Tibial nerve (tissue), 4 donors: ENCODE measurements at regions not wholly inside any gene's neighbourhood (a gene's known extent, or its start where the extent isn't known, plus 50 kb on each side); places are given as distances from the start of the nearest gene placed in this dataset.

Source experiments
- CTCF ChIP-seq, 5 experiments: fragments of 200-600 bp in 3 of 5; fragments of 450-650 bp in 2 of 5; sonication (generic) in 3 of 5; IDR thresholded peaks; one replicate each; pipeline ENCODE4 v1.5.1; 2016 to 2019; ENCODE audit warnings: antibody characterized with exemption in 5 of 5, mild to moderate bottlenecking in 3 of 5, moderate library complexity in 2 of 5
- EP300 ChIP-seq, 2 donors: sonication (generic); formaldehyde crosslinking; IDR thresholded peaks; one replicate each; pipeline ENCODE4 v1.6.1; 2017; ENCODE audit warnings: antibody characterized with exemption in 2 of 2, mild to moderate bottlenecking in 1 of 2
- POLR2A ChIP-seq, 2 donors: fragments of 450-650 bp; IDR thresholded peaks; one replicate each; pipeline ENCODE4 v1.6.1; 2017; ENCODE audit warnings: antibody characterized with exemption in 2 of 2, mild to moderate bottlenecking in 2 of 2, moderate library complexity in 2 of 2

DNA sequence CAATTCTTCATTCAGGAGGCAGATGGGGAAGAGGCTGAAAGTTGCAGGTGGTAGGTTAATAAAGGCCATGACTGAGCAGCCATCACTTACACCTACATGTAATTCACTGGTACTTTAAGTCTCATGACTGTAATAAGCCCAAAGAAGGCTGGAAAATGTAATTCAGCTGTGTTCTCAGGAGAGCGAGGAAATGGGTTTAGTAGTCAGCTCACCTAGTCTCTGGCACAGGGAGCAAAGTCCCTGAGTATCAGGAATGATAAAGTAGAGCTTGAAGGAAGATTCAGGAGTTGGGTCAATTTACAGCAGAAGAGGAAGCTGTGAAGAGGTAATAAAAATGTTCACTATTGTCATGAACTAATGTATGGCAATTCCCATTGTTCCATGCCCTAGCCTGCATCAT is 393.4 kb upstream of the KAZN start:
- TF ChIP-seq EP300 (IDR thresholded peaks at IDR 0.05) (no peak), CTCF (IDR thresholded peaks at IDR 0.05) (no peak), POLR2A (IDR thresholded peaks at IDR 0.05) (no peak)
